Thoracic aorta (tissue), 2 donors: ENCODE measurements at regions not wholly inside any gene's neighbourhood (a gene's known extent, or its start where the extent isn't known, plus 50 kb on each side); places are given as distances from the start of the nearest gene placed in this dataset.

Experiments
- ATAC-seq: fragments of 150-250 bp; one replicate; pipeline ENCODE4 v1.8.0; 2017; ENCODE audit warnings: low read depth; ENCODE audit not compliant: insufficient number of reproducible peaks, low FRiP score
- DNase-seq: peaks from one replicate; pipeline ENCODE4 v3.0.0-alpha.2; 2020; ENCODE audit warnings: low spot score
- H3K27ac ChIP-seq, 2 donors: fragments of 200-600 bp; sonication (generic); 1 replicate in 1 of 2; 2 replicates in 1 of 2; pipeline ENCODE4 v1.5.1; 2016; ENCODE audit warnings: mild to moderate bottlenecking in 2 of 2, moderate library complexity in 2 of 2
- H3K27me3 ChIP-seq: fragments of 200-600 bp; sonication (generic); replicated peaks from 2 replicates; pipeline ENCODE4 v1.6.0; 2016; ENCODE audit warnings: mild to moderate bottlenecking; ENCODE audit not compliant: insufficient read depth
- H3K36me3 ChIP-seq: fragments of 200-600 bp; sonication (generic); one replicate; pipeline ENCODE4 v1.5.1; 2016
- H3K4me1 ChIP-seq, 2 donors: fragments of 200-600 bp; sonication (generic); 1 replicate in 1 of 2; 2 replicates in 1 of 2; pipeline versions ENCODE4 v1.5.1 to v1.6.0; 2016; ENCODE audit warnings: low read depth in 2 of 2, mild to moderate bottlenecking in 1 of 2; ENCODE audit not compliant: control insufficient read depth in 1 of 2
- H3K4me3 ChIP-seq: fragments of 200-600 bp; sonication (generic); 2 replicates; pipeline ENCODE4 v1.5.1; 2016; ENCODE audit warnings: mild to moderate bottlenecking
- H3K9me3 ChIP-seq: fragments of 200-600 bp; sonication (generic); 2 replicates; pipeline ENCODE4 v1.5.1; 2016
- CTCF ChIP-seq: fragments of 200-600 bp; sonication (generic); IDR thresholded peaks from one replicate; pipeline ENCODE4 v1.5.1; 2019; ENCODE audit warnings: antibody characterized with exemption

GRCh38 chr15:47431501-47431900 is 285.8 kb upstream of the SEMA6D start:
- ATAC-seq = no peak
- Histone ChIP-seq H3K9me3 (no peaks in the 10 kb centered on the region), H3K27me3 (no peaks in the 10 kb centered on the region), H3K4me1 (peaks cover 0 to 14% of the 10 kb centered on the region in 2 donors), H3K4me3 (no peak overlapping the region), H3K27ac (no peak overlapping the region), H3K36me3 (no peaks in the 10 kb centered on the region)
- no peak for DNase-seq
- no peak for TF ChIP-seq CTCF

DNA sequence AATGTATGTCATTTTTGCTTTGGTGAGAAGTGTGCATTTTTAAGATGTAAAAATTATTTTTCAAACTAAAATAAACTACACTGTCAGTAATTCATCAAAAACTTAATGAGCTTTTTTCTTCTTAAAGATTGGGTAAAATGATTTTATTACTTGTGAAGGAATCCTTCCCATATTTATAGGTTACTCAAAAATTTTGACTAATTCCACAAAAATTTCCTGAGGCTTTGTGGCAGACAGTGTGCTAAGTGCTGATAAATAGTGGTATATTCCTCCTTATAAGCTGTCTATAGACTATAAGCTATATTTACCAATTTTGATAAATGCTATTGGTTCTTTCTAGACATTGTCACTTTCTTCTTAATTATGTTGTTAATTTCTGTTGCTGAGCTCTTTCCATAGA is 284.5 kb upstream of the SEMA6D start:
- peaks cover 0 to 23% of the 10 kb centered on the region in 2 donors for H3K4me1 ChIP-seq
- no peaks in the 10 kb centered on the region for H3K27me3 ChIP-seq
- ATAC-seq = no peak
- no peaks in the 10 kb centered on the region for H3K9me3 ChIP-seq
- no peaks in the 10 kb centered on the region for H3K36me3 ChIP-seq
- no peak overlapping the region for H3K4me3 ChIP-seq
- DNase-seq = no peak
- no peak for TF ChIP-seq CTCF
- H3K27ac ChIP-seq = no peak overlapping the region

DNA sequence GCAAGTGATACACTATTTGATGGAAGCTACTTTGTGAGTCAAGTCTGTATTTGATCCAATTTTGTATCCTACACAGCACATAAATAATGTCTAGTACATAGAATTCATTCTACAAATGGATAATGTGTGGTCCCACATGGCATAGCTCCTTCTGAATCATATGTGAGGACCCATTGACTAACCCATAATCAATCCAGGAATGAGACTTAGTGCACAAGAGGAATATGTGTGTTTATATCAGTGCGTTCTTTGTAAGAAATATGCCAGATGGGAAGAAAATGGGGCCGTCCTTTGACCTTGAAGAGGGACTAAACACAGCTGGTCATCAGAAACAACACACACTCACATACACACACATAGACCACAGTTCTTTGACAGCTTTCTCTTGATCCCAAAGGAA is 282.7 kb upstream of the SEMA6D start:
- Histone ChIP-seq H3K27ac (no peak overlapping the region), H3K4me1 (peaks cover 0 to 32% of the 10 kb centered on the region in 2 donors), H3K27me3 (no peaks in the 10 kb centered on the region), H3K36me3 (no peaks in the 10 kb centered on the region), H3K9me3 (no peaks in the 10 kb centered on the region), H3K4me3 (no peak overlapping the region)
- DNase-seq = no peak
- no peak for TF ChIP-seq CTCF
- ATAC-seq = no peak

- H3K27me3 ChIP-seq = no peaks in the 10 kb centered on the region
- peaks cover 0 to 43% of the 10 kb centered on the region in 2 donors for H3K4me1 ChIP-seq
- H3K4me3 ChIP-seq = no peak overlapping the region
- DNase-seq (no peak), ATAC-seq (no peak)
- TF ChIP-seq CTCF = no peak
- H3K9me3 ChIP-seq = no peaks in the 10 kb centered on the region
- no peak overlapping the region for H3K27ac ChIP-seq
- H3K36me3 ChIP-seq = no peaks in the 10 kb centered on the region
These were observed 279.8 kb upstream of the SEMA6D start for GRCh38 chr15:47437491-47437890.

- DNase-seq = no peak
- no peaks in the 10 kb centered on the region for H3K27me3 ChIP-seq
- peaks cover 0 to 43% of the 10 kb centered on the region in 2 donors for H3K4me1 ChIP-seq
- H3K4me3 ChIP-seq = no peak overlapping the region
- ATAC-seq = no peak
- no peaks in the 10 kb centered on the region for H3K36me3 ChIP-seq
- TF ChIP-seq CTCF = no peak
- H3K9me3 ChIP-seq = no peaks in the 10 kb centered on the region
- peak overlapping the region; percentile 1 to 41 for H3K27ac ChIP-seq
These were observed 277.9 kb upstream of the SEMA6D start for GRCh38 chr15:47439146-47440111.
